ENCODE measurements at regions not wholly inside any gene's neighbourhood (a gene's known extent, or its start where the extent isn't known, plus 50 kb on each side); places are given as distances from the start of the nearest gene placed in this dataset.
A peak's percentile ranks its signal among the peaks of the same experiment; 100 is the strongest.

DNA sequence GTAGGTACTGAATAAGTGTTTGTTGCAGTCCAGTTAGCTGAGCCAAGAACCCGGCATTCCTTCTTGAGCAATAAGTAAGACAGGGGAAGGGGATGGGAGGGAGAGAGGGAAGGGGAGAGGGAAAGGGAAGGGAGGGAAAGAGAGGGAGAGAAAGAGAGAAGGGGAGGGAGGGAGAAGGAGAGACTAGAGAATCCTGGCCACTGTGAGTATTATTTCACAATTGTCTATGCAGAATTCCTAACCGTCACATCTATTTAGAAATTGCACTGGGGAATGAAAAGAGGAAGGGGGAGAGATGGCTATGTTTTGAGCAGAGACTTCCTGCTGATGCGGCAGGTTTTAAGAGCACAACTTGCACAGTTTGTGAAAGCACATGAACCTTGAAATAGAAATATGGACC is 251.4 kb upstream of the ZMIZ1 start:
- peak; percentile 14 for DNase-seq

DNA sequence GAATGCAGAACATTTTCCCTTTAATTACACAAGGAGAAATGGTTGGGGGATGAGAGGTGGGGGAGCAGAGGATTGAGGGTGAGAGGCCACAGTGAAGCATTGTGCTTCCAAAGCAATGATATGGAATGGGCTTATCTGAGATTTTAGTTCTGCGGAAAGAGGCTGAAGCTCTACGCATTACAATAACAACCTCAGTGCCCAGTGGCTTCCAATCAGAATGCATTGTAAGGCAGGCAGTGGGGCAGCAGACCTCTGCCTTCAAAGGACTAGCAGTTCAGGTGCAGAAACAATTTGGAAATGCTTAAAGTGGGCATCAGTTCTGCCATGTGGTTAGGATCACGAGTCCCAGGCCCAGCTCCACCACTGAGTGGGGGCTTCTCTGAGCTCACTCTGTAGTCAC is 251.0 kb upstream of the ZMIZ1 start:
- DNase-seq = no peak

DNA sequence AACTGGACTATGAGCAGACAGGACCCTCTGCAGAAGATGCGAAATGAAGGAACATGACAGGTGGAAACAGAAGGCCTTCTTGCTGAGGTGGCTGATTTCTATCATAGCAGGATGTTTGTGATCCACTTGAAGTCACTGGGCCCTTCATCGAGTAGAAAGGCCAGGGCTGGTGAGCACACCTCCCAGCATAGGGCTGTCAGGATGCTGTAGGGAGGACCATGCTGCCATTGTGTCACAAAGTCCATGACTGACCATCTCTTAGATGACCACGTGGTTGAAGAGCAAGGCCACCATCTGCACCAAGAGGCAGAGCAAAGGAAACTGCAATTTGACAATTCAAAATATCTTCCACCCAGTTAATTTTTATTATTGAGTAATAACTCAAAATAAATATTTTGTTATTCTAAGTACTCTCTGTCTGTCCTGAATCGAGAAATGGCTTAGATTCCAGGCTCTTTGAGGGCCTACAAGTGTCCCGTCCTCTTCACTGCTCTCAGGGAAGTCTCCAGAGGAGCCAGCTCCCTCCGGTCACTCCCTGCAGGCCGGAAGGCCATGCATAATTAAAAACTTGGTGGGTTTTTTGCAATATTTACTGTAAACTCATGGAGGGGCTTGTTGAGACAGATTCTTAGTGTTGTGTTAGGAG is 249.3 kb upstream of the ZMIZ1 start:
- DNase-seq = no peak

DNA sequence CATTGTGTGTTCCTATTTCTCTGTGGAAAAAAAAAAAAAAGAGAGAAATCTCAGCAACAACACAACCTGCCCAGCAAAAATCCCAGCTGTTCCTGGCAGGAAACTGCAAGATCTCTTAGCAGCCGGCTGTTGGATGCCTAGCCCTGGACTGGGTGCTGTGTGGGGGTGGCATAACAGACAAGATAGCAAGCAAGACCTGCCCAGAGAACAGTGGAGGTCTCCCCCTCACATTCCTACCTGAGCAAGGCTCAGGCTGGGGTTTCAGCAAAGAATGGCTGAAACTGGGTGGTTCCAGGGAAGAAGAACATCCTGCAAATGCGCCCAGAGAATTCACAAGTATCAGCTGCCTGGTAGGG is 248.8 kb upstream of the ZMIZ1 start:
- DNase-seq = no peak

DNA sequence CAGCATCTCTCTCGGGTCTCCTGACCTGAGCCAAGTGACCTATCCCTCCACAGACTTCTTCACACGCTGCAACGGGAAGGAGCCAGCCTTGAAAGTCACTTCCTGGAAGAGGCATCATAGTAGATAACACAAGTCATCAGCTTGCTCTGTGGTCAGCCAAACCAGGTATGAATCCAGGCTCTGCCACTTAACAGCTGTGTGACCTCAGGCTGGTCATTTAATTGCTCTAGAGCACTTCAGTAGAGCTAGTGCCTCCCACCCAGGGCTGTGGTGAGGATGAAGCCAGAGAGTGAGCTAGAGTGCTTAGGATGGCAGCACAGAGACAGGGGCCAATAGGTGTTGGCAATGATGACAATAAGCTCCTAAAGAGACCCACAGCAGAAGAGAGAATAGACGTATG is 247.7 kb upstream of the ZMIZ1 start:
- no peak for DNase-seq

DNA sequence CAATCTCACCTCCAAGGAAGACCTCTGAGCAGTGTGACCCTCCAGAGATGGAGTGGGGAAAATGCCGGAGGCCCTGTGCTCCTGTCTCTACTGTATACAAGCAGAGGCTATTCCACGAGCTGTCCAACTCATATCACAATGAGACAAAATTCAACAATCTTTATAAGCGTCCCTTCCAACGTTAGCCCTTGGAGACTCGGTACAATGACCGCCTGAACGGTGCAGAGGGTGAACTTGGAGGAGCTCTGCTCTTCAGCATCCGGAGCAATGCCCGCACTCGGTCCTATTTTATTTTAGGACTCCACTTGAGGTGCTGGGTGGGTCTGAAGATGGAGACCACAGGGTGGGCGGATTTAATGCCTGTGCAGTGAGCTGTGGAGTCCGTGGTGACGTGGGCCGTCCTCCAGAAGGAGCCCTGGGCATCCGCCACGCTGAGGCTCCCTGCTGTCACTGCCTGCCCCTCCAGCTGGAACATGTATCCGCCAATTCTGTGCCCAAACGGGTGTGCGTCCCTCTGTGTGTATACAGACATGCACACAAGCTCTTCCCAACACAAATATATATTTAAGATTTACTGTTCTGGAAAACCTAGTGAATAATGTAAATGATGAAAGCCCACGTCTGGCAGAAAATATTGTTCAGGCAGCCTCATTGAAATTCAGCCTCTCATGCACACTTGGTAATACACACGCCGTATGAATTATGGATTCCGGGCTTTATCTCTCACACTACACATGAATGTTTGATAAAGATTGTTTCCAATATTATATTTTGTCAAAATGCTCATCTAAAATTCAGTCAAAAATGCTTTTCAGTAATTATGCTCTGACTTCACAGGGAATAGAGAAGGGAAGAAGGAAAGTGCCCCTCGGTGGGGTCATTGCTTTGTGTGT is 239.9 kb upstream of the ZMIZ1 start:
- DNase-seq = no peak

DNA sequence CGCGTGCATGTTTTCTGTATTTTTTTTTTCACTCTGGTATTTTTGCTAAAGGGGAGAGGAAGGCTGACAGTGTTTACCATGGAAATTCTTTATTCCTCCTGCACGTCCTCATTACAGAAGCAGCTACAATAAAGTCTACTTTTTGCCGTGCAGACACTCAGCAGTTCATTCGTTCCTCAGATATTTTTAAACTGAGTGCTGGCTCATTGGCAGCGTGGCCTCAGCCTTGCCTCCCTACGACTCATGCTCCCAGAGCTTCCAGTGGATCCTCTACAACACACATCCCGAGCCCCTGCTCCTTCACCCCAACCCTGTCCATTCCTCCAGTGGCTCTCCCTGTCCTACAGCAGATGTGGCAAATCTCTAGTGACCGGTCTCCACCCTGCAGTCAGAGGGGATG is 239.2 kb upstream of the ZMIZ1 start:
- DNase-seq = no peak

DNA sequence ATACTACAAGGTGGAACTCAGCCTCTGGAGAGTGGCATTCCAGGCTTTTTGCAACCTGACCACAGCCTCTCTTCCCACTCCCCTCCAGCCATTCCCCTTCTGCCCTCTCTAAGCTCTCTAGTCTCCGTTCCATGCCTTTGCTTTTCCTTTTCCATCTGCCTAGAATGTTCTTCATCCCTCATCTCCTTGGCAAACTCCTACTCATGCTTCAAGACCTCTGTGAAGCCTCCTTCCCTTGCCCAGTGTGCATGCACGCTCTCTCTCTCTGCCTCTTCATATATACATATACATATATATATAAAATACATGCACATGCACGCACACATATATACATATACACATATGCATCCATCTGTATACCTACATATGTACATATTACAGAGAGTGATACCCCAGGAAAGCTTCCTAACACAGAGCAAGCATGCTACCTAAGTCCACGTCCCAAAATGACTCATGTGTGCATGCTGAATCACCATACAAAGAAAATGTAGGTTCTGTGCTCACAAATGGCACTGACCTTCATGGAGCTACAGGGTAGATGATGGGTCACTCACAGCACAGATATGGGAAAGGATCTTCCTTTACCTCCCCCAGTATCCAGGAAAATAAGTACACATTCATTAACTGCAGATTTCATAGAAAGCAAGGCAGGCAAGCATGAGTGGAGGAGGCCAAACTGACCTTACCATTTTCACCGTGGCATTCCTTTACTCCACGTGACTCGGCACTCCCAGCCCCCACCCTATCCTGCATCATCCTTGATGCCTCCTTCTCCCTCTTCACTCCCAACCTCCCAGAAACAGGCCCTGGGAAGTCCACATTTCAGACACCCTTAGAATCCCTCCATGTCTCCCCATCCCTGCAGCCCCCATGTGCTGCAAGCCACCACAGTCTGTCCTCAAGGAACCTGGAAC is 238.4 kb upstream of the ZMIZ1 start:
- no peak for DNase-seq

DNA sequence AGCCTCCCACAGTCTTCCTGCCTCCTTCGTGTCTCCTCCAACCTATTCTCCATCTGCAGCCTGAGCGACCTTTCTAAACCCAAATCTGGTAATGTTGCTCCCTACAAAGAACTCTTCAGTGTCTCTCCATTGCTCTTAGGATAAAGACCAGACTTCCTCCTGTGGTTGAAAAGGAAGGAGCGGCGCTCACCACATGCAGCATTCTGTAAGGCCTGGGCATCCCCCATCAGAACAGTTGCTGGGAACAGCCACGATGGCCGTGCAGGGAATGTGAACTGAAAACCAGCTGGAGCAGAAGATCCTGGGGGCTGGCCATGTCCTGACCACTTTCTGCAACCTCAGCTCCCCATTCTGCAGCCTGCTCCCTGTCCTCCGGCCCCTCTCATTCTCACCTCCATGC is 237.8 kb upstream of the ZMIZ1 start:
- DNase-seq = no peak

DNA sequence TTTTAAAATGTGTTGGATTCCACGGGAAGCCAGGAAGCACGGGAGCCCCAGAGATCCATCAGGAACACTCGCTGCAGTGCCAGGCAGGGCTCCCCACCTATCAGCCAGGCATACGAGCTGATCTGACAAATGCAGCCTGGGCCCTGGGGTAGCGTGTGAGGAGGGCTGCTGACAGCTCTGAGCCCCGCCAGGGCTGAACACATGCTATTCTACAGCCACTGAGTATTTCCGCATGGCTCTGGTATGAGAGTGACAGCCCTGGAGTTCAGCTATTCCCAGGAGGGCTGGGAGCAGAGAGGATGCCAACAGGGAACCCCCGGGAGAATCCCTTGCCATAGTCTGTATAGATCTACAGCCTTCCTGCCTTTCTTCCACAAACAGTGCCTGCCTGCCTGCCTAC is 237.3 kb upstream of the ZMIZ1 start:
- DNase-seq = no peak

DNA sequence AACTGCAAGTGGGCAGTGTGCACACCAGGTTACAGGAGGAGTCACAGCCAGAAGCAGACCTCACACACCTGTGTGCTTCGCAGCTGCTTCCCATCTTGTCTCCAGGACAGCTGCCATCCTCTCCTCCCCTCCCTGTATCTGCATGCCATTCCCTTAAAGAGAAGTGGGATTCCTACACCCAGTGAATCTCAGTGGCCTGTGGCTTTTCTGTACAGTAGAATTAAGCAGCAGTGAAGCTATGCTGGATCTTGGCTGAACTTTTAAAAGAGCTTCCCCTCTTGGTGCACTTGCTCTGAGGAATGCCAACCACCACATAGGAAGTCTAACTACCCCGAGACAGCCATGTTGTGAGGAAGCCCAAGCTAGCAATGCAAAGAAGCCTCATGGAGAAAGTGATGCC is 236.5 kb upstream of the ZMIZ1 start:
- no peak for DNase-seq

DNA sequence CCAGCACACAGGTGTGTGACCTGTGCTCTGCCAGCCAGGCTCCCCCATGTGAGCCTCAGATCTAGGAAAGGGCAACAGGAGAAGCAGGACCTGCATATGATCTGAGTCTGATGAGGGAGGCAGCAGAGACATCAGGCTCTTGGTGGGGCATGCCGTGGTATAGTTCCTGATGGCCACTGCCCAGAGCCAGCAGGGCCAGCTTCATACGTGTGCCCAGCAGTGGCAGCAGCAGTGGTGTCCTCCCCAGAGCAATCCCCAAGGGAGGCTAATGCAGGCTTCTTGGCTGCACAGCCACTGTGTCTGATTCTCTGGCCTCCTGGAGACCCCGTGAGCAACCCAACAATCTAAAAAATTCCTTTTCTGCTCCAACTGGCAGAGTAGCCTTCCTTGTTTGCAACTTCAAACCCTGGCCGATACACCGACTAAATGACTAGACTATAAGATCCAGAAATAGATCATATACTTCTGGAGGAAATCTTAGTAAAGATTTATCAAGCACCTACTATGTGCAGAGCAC is 230.6 kb upstream of the ZMIZ1 start:
- no peak for DNase-seq

DNA sequence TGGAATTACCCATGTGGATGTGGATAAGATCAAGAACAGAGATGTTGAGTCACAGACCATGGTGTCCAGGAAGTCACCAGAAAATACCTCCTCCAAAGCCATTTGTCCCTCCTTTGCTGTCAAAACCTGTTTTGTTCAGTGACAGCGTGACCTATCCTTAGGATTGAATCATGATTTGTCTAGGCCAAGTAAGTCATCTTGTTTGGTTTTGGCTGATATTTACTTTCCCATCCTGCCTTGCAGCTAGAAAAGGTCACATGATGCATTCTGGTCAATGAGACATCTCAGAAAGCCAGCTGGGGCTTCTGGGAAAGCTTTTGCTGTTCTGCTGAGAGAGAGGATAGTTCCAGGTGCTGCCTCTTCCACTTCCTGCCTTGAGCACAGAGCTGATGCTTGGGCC is 225.3 kb upstream of the ZMIZ1 start:
- DNase-seq = no peak

DNA sequence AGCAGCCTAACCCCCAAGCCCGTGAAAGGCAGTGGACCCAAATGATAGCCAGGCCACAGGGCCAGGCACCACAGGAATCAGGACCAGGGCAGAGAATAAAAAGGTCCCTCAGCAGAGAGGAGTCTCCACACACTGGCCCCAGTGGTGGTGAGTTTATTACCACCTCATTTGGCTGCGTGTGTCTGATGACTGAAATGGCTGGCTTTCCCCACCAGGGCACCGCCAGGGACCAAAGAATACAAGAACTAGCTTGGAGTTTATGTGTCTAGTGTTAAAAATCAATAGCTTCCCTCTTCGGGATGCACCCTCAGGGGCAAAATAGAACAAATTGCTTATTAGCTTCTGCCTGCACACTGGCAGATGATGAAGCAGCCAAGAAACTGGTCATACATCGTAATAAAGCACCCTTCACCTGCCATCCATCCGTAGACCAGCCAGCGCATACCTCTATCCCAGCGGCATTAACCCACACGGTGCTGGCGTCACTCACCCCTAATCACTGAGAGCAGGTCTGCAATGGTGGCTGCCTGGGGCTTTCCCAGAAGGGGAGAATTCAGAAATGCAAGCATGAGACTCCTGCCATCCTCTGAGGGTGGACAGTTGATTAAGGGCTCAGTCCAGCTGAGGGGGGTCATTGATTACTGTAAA is 223.7 kb upstream of the ZMIZ1 start:
- DNase-seq = no peak

DNA sequence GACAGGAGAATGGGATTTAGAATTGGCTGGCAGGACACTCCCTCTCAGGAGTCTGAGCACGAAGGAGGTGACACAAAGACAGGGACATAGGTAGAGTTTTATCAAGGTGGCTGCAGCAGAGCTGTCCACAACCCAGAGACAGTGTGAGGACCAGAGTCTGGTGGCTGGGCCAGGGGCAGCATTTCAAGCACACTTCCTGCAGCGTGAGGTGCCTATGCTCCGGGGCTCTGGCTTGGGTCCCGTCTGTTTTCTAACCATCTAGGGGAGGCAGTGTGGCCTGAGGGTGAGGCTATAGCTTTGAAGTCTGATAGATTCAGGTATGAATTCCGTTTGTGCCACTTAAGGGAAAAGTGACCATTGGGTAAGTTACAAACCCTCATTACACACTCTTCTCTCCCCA is 222.7 kb upstream of the ZMIZ1 start:
- no peak for DNase-seq

DNA sequence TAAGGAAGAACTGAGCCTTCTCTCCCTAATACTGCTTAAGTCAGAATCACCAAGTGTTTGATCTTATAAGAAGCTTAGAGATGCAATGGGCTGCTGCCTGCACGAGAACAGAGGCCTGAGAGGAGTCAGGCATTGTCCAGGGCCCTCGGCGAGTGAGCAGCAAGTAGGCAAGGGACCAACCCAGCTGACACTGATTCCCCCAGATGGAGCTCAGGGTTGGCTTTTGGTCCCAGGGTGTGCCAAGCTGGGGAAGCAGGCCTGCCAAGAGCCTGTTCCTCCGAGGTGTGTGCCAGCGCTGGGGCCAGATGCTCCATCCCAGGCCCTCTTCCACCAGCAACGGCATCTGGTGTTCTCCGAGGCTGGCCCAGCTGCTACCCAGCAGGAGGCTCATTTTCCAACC is 222.0 kb upstream of the ZMIZ1 start:
- no peak for DNase-seq

DNA sequence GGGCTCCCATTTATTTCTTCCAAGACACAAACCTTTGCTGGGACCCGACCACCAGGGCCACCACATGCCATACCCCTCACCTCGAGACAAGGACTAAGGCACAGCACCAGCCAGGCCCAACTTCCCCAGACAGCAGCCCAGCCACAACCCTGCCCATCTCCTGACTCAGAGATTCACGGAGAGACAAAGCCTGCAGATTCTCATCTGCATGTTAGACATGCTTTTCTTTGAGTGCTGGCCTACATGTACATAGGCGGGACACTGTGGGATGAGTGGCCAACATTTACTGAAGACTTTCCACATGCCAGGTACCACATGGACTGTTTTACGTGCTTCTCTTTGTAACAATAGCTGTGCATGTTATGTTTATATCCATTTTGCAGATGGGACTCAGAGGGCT is 221.3 kb upstream of the ZMIZ1 start:
- no peak for DNase-seq

DNA sequence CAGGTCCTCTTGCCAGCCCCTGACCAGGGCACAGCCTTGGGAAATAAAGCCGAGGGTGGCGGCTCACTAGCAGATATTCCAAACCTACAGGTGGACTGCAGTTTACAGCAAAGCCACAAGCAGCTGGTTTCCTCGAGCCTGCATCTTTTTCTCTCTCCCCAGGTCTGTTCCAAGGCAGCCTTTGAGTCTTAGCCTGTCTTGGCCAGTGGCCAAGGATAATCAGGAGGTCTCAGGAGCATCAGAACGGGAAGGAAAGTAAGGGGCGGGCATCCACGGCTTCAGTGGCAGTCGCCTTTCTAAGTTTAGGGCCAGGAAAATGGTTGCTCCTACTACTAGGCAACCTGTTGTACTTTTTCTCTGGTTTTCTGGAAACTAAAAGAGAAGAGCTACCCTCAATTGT is 219.7 kb upstream of the ZMIZ1 start:
- no peak for DNase-seq

DNA sequence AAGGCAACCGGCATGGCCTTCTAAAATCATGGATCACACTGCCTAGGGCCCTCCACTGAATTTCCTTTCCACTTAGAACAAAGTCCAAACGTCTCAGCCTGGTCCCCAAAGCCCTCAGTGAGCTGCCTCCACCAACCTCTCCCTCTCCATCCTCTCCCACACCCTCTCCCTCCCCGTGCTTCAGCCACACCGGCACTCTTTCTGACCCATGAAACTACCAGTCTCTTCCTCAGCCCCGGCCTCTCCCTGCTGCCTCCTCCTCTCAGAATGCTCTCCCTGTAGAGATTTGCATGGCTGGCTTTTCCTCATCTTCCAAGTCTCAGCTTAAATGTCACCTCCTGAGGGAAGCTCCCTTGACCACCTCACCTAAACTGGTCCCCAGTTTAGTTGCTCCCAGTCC is 219.0 kb upstream of the ZMIZ1 start:
- DNase-seq = no peak

DNA sequence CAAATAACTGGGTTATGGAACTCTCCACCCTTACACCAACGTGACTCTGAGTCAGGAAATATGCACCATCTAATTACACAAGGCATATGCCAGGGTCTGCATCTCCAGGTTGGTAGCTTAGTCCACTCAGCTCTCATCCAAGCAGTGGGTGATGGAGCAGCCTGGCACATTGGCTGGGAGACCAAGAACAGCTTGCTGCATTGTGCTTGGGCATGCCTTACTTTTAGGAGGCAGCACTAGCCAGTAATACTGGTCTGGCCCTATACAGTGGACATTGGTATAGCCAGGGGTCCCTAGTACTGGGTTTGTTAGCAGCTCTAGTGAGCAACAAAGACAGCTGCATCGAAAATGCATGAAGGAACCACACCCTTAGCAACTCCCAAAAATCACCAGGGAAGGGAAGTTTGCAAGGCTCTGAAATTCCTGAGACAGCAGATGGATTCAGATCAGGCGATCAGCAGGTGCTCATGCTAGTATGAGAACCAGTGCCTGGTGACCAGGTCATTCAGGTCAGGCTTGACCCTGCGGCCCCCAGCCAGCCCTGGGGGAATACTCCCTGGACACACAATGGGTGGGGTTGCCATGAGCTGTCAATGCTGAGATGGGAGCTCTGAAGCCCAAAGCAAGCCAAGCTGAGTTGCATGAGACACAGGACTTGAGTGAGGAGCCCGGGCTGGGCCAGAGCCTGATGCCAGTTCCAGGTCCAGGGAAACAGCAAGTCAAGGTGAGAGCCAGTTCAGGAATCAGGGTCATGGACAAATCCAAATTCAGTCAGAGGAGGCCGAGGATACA is 217.9 kb upstream of the ZMIZ1 start:
- DNase-seq = no peak

DNA sequence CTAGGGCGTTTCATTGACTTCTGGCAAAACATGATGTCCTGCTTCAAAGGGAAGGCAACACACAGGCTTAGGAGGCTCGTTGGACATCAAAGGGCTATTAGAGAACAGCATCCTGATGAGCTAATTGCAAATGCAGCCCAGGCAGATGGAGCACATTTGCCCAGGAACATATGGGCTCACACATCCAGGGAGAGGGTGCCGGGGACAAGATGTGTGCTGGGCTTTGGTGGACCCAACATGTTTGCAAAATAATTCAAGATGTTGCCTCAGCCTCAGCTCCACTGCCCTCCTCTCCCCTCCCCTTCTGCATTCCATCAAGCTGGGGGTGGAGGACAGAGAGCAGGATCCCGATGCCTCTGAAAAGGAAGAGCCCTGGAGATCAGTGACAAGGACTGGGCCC is 217.1 kb upstream of the ZMIZ1 start:
- DNase-seq = no peak
